ENCODE measurements at regions not wholly inside any gene's neighbourhood (a gene's known extent, or its start where the extent isn't known, plus 50 kb on each side); places are given as distances from the start of the nearest gene placed in this dataset.

- TF ChIP-seq POLR2AphosphoS5 (IDR thresholded peaks at IDR 0.05) (no peak), CTCF (IDR thresholded peaks at IDR 0.05) (no peak), POLR2A (IDR thresholded peaks at IDR 0.05) (no peak)
Observed at GRCh38 chr3:193794002-193794881, 201.2 kb downstream of the OPA1 start.

Data from prostate gland (tissue), 2 donors.